ENCODE measurements at regions not wholly inside any gene's neighbourhood (a gene's known extent, or its start where the extent isn't known, plus 50 kb on each side); places are given as distances from the start of the nearest gene placed in this dataset.

DNA sequence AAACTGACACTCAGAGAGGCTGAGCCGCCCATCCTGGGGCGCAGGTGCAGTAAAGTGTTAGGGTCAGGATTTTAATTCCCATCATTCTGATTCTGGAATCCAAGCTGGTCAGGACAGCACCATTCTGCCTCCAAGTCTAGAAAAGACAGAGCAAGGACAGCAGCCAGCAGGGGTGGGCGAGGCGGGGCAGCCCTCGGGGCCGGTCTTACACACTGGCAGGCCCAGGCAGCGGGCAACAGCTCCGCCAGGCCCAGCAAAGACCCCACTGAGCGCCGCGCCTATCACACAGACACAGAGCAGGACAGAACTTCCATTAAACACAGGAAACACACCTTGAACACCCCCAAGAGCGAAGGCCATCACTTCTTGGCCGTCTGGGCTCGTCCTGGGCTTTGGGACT is 66.5 kb upstream of the RXRA start:
- intact Hi-C loops (cut with DNase I; ENCODE audit: low total_unique reads): loop anchor here (5.0 kb wide), 1 partner anchor 53 kb away; no protein-coding TSS in a partner anchor
- H3K4me1 ChIP-seq: peaks cover 0 to 6% (median 0%) of the 10 kb centered on the region in 4 donors
- no peaks in the 10 kb centered on the region for H3K36me3 ChIP-seq
- TF ChIP-seq, protein P1, sequence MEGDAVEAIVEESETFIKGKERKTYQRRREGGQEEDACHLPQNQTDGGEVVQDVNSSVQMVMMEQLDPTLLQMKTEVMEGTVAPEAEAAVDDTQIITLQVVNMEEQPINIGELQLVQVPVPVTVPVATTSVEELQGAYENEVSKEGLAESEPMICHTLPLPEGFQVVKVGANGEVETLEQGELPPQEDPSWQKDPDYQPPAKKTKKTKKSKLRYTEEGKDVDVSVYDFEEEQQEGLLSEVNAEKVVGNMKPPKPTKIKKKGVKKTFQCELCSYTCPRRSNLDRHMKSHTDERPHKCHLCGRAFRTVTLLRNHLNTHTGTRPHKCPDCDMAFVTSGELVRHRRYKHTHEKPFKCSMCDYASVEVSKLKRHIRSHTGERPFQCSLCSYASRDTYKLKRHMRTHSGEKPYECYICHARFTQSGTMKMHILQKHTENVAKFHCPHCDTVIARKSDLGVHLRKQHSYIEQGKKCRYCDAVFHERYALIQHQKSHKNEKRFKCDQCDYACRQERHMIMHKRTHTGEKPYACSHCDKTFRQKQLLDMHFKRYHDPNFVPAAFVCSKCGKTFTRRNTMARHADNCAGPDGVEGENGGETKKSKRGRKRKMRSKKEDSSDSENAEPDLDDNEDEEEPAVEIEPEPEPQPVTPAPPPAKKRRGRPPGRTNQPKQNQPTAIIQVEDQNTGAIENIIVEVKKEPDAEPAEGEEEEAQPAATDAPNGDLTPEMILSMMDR (IDR thresholded peaks at IDR 0.05): no peak
- no peak for DNase-seq
- peaks cover 0 to 30% of the 10 kb centered on the region in 2 donors for H3K27me3 ChIP-seq
- no peak overlapping the region for H3K27ac ChIP-seq
- no peak overlapping the region for H3K4me3 ChIP-seq
- no peaks in the 10 kb centered on the region for H3K9me3 ChIP-seq

DNA sequence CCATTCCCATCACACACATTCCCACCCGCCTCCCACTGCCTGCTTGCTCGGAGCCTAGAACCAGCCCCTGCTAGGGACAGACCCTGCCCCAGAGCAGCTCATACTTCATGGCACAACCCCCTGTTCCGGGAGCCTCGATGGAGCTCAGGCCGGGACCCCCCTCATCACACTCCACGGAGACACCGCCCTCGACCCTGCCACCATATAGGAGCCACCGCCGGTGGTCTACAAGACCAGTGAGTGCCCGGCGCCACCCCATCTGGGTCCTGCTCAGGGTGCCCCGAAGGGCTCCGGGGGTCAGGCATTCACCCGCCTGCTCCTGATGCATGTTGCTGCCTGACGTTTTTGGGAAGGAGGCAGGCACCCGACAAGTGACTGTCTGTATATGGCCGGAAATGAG is 65.5 kb upstream of the RXRA start:
- Histone ChIP-seq H3K27me3 (peaks cover 0 to 41% of the 10 kb centered on the region in 2 donors), H3K4me1 (peaks cover 0 to 6% (median 0%) of the 10 kb centered on the region in 4 donors), H3K9me3 (no peaks in the 10 kb centered on the region), H3K36me3 (no peaks in the 10 kb centered on the region), H3K4me3 (no peak overlapping the region), H3K27ac (no peak overlapping the region)
- intact Hi-C loops (cut with DNase I; ENCODE audit: low total_unique reads): loop anchor here (5.0 kb wide), 1 partner anchor 52 kb away; no protein-coding TSS in a partner anchor
- TF ChIP-seq, protein P1 (IDR thresholded peaks at IDR 0.05): no peak
- DNase-seq: no peak

DNA sequence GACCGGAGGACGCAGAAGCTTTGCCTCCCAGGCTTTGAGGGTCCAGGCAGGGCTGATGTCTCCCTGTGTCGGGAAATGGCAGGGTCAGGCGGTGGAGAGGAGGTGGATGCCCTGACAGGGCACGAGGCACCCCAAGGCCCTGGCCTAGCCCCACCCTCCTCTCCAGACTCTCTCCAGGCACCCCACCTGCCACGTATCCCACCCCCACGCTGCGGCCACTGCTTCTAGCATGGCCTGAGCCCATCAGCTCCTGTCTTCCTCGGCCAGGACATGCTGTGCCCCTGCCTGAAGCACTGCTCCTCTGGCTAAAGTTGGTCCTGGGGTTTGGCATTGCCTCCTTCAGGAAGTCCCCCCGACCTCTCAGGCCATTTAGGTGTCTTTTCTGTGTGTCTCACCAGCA is 64.2 kb upstream of the RXRA start:
- Histone ChIP-seq H3K4me3 (no peak overlapping the region), H3K9me3 (no peaks in the 10 kb centered on the region), H3K27me3 (peaks cover 0 to 50% of the 10 kb centered on the region in 2 donors), H3K36me3 (no peaks in the 10 kb centered on the region), H3K27ac (no peak overlapping the region), H3K4me1 (peaks cover 0 to 6% (median 0%) of the 10 kb centered on the region in 4 donors)
- intact Hi-C loops (cut with DNase I; ENCODE audit: low total_unique reads): loop anchor here (5.0 kb wide), 1 partner anchor 50 kb away; no protein-coding TSS in a partner anchor
- TF ChIP-seq, protein P1 (IDR thresholded peaks at IDR 0.05): no peak
- no peak for DNase-seq

DNA sequence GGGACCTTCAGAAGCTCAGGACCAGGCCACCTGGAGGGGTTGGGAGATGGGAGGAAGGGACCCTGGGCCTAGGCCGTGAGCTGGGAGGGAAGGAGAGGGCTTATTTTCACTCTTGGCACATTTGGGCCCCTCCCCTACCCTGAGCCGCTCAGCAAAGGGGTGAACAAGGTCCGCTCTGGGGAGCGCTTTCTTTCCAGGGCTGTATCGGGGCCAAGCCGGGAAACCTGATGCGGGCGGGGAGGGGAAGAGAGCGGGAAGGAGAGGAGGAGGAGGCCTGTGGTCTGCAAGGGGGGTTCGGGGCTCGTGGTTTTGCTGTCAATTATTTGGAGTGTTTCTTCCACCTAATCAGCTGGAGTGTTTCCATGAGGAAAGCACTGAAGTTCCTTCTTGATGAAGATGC is 62.7 kb upstream of the RXRA start:
- H3K9me3 ChIP-seq: no peaks in the 10 kb centered on the region
- no peak overlapping the region for H3K4me3 ChIP-seq
- DNase-seq: no peak
- H3K27ac ChIP-seq: no peak overlapping the region
- TF ChIP-seq, protein P1 (IDR thresholded peaks at IDR 0.05): no peak
- peaks cover 0 to 6% (median 0%) of the 10 kb centered on the region in 4 donors for H3K4me1 ChIP-seq
- H3K36me3 ChIP-seq: no peaks in the 10 kb centered on the region
- intact Hi-C loops (cut with DNase I; ENCODE audit: low total_unique reads): loop anchor here (5.0 kb wide), 1 partner anchor 49 kb away; no protein-coding TSS in a partner anchor
- peaks cover 0 to 50% of the 10 kb centered on the region in 2 donors for H3K27me3 ChIP-seq

DNA sequence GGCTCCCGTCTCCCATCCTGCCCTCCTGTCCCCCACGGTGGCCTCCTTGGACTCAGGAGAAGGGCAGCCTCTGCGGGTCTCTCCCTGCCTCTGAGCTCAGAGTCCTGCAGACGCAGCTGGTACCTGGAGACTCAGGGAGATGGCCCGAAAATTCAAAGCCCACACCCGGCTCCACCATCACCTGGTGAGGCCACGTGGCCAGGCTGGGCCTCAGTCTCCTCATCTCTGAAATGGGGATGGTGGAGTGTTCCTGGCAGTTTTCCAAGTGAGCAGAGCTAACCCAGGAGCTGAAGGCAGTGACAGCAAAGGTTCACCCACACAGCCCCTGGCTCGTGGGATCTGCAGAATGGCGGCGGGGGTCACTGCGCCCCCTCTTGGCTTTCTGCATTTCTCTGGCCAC is 62.1 kb upstream of the RXRA start:
- Histone ChIP-seq H3K27ac (no peak overlapping the region), H3K4me3 (no peak overlapping the region), H3K9me3 (no peaks in the 10 kb centered on the region), H3K4me1 (peaks cover 0 to 6% (median 0%) of the 10 kb centered on the region in 4 donors), H3K27me3 (peaks cover 0 to 48% of the 10 kb centered on the region in 2 donors), H3K36me3 (no peaks in the 10 kb centered on the region)
- TF ChIP-seq, protein P1 (IDR thresholded peaks at IDR 0.05): no peak
- DNase-seq: no peak
- intact Hi-C loops (cut with DNase I; ENCODE audit: low total_unique reads): loop anchor here (5.0 kb wide), 1 partner anchor 48 kb away; no protein-coding TSS in a partner anchor
